ENCODE measurements at regions not wholly inside any gene's neighbourhood (a gene's known extent, or its start where the extent isn't known, plus 50 kb on each side); places are given as distances from the start of the nearest gene placed in this dataset.
A peak's percentile ranks its signal among the peaks of the same experiment; 100 is the strongest.

DNA sequence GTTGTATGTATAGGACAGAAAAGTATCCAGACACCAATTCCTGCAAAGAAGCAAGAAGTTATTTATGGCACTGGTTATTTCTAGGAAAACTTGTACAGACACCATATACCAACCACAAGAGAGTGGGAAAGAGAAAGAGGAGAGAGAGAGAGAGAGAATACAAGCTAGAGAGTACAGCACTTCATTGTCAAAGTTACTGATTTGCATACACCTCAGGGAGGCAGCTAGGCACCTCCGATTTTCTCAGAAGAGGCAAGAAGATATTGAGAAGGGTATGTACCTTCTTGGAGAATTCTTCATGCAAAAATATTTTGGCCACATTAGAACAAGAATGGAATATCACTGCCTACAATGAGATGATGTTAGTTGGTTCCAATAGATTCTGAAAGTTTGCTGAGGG, 333.9 kb upstream of the PIK3C3 start:
- no peak for DNase-seq (ENCODE audit: low read depth)

GRCh38 chr18:41618147-41618546, 336.9 kb upstream of the PIK3C3 start:
- no peak for DNase-seq (ENCODE audit: low read depth)

DNA sequence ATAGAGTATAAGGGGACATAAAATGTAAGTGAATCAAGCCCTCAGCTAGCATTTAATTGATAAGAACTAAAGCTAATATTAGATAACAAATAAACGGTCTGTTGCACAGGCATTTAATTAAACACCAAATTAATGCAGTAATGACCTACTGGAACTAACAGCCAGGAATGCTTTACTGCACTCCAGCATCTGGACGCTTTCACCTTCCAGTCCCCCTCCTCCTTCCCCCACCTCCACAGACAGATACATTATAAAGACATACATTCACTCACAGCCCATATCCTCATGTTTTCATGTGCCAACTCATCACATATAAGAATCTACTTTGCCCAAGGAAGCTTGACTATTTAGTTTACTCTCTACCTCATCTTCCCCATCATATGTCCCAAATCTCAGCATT, 337.4 kb upstream of the PIK3C3 start:
- no peak for DNase-seq (ENCODE audit: low read depth)

DNA sequence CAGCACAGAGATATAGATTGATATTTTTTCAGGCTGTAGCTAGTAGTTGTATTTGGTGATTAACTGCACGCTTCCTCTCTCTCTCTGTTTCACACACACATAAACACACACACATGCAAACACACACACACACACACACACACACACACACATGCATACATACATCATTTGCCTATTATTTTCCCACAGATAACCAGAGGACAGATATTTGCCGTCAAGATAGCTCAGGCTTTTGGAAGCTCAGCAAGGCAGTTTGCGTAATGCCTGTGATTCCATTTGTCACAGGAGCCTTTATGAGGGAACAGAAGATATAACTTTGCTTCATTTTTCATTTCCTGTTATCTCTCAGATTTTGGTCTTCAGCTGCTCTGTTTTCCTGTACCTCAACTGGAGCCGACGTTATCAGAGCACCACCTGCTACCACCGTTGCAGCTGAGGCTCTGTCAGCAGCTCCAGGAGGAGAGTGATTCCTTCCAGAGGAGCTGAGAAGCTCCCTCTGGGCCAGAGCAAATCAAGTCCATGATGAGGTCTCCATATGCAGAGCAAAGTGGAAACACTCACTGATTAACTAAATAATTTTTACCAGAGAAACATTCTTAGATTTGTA, 341.9 kb upstream of the PIK3C3 start:
- no peak for DNase-seq (ENCODE audit: low read depth)

- DNase-seq (ENCODE audit: low read depth): no peak
These were observed 350.1 kb upstream of the PIK3C3 start for GRCh38 chr18:41604964-41605363.

GRCh38 chr18:41602034-41602433, 353.0 kb upstream of the PIK3C3 start:
- DNase-seq (ENCODE audit: low read depth): no peak

DNA sequence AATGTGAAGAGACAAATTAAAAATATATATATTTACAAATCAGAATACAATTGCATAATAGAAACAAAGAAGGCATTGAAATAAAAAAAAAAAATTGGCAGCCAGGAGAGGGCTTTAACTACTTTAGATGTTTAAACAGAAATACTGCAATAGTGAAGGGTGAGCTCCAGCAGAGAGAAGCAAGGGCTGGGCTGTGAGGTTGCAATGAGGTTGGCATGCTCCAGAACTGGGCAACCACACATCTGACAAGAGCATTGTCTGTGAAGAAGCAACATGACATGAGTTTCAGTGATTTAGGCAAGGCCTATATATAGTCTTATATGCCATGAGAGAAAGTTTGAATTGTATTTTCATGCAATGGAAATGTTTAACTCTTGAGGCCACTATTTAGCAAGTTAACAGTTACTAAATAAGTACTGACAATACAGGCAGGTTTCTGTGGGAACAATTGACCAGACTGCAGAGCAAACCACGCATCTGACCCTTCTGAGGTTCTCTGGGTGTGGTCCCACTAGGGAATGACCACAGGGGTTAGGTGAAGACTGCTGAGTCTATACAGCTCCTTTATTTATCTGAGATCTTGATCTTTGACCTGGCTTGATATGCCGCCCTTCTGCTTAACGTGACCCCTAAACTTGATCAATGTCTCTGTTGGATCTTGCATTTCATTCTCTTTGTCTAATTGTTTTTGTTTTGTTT, 354.2 kb upstream of the PIK3C3 start:
- DNase-seq (ENCODE audit: low read depth): no peak

DNA sequence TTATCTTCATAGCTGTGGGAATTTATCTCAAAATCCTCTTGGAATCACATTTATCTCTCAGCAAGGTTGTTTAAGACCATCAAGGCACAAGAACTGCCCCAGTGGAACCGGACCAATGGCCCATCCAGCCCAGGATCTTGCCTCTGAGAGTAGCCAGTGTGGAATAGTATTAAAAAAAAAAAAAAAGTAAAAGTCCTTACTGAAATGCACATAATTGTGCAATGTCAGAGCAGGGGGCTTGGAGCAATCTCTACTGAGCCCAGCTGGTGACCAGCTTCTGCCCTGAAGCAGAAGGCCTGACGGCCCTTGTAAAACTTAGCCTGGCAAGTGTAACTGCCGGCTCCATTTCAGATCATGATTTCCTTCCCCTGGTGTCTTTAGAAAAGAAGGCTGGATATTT, 355.6 kb upstream of the PIK3C3 start:
- no peak for DNase-seq (ENCODE audit: low read depth)

DNA sequence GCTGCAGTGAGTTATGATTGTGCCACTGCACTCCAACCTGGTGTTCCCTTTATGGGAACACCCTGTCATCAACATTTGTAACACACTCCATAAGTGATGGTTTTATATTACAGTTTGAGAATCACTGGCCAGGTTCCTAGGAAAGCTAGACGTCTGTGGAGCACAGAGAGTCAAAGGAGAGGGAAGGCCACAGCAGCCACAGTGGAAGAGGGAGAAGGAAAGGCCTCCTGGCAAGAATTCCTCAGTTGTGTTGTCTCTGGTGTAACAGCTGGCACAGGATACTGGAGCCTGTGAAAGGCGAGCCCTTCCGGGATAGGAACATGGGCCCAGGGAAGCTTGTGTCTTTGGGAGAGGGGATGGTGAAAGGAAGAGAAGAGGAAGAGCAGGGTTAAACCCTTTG, 360.5 kb upstream of the PIK3C3 start:
- no peak for DNase-seq (ENCODE audit: low read depth)

DNA sequence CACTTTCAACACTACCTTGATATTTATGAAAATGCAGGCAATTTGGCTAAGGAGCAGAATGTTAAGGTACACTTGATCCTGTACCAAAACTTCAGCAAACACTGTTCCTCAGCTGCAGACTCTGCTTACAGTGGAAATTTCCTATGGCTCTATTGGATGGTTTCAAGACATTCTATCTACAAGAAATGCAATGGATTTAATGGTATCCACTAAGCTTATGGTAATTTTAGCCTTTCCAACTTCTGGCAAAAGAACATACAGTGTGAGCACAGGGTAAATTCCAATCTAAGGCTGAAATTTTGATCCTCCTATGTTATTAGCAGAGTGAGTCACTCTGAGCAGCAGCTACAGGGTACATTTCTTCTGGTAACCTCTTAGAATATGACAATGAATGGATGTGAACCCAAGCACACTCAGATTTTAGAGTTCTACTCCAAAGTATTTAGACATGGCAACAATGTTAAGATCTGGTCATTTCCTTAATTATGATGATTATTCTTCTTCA, 361.8 kb upstream of the PIK3C3 start:
- DNase-seq (ENCODE audit: low read depth): no peak

DNA sequence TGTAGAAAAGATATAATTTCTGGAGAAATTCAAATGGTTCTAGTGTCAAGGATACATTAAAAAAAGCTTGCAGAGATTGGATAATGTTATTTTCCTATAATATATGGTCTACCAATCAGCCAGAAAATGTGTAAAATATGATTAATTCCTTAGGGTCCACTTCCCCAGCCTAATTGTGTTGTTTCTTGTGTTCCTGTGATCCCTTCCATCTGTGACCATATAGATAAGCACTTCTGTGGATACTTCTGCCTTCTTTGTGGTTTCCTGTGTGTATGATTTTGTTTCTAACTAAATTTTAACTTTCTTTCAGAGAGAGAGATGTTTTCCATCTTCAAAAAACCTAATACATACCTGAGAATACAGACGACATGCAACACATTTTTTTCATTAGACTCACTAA, 367.1 kb upstream of the PIK3C3 start:
- no peak for DNase-seq (ENCODE audit: low read depth)

GRCh38 chr18:41585512-41585911, 369.5 kb upstream of the PIK3C3 start:
- DNase-seq (ENCODE audit: low read depth): no peak

- DNase-seq (ENCODE audit: low read depth): no peak
These were observed 375.8 kb upstream of the PIK3C3 start for GRCh38 chr18:41579185-41579584.

DNA sequence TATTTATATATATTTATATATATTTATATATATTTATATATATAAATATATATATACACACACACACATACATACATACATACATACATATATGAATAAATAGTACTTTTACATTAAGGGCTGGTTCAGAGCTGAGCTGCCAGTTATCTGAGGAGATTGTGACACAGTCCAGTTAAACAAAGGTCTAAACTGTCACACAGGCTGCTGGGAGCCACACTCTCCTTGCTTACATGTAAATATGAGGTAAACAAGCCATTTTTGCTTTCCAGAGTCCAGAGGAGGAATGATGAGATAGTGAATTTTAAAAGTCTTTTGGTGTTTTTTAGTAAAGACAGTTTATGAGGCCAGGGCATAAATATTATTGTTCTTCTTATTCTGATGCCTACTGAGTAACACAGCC, 377.5 kb upstream of the PIK3C3 start:
- no peak for DNase-seq (ENCODE audit: low read depth)

DNA sequence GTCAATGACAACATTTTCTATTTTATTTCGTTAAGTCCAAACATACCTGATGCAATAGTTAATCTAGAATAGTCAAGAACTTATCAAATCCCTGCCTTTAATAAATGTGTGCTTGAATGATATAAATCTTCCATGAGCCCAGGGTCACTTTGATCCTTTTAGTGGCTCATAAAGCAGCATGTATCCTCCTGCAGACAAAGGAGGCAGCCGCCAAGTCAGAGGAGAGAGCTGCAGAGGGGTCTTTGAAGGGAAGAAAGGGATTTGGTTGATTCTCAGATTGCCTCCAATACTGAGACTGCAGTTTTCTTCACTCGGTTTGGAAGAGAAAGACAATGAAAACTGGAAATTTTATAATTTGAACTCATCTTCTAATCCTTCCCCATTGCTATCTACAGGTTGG, 378.4 kb upstream of the PIK3C3 start:
- DNase-seq (ENCODE audit: low read depth): no peak

- DNase-seq (ENCODE audit: low read depth): no peak
These were observed 385.2 kb upstream of the PIK3C3 start for GRCh38 chr18:41569867-41570266.

- DNase-seq (ENCODE audit: low read depth): no peak
These were observed 393.1 kb upstream of the PIK3C3 start for GRCh38 chr18:41561961-41562360.

GRCh38 chr18:41558715-41559114, 396.3 kb upstream of the PIK3C3 start:
- DNase-seq (ENCODE audit: low read depth): no peak

GRCh38 chr18:41553716-41554115, 401.3 kb upstream of the PIK3C3 start:
- no peak for DNase-seq (ENCODE audit: low read depth)

DNA sequence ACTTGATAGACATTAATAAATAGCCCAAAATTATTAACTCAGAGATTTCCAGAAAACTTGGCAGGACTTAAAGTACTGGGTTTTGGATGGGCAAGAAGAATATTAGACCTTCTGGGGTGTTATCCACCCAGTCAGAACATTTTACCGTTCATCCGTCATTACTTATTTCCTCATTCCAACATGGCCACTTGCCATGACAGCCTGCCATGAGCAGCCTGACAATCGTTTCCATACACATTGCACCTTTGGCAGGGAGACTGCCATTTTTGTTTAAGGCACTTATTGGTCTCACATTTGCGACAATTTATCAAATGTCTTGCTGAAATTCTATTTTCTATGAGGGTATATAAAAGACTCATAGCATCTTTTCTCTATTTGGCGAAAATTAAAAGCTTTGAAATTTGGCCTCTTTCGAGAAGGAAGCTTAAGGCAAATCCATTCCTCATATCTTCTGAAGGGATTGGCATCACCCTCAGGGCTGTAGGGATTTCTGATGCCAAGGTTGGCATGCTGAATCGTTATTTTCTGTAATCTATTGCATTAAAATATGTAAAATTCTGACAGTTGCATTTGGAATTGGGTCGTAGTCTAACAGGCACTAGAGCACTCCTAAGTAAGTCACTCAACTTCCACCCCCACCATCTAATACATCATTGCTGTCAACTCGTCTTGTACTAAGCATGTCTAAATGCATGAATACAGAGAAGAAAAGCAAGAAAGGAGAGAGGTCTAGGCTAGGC, 406.3 kb upstream of the PIK3C3 start:
- no peak for DNase-seq (ENCODE audit: low read depth)

GRCh38 chr18:41545091-41545888, 409.7 kb upstream of the PIK3C3 start:
- DNase-seq (ENCODE audit: low read depth): no peak

GRCh38 chr18:41543815-41544214, 411.2 kb upstream of the PIK3C3 start:
- DNase-seq (ENCODE audit: low read depth): peak; percentile 1

Data from fibroblast of gingiva (primary cell).